MM.1S (cell line): ENCODE measurements at regions not wholly inside any gene's neighbourhood (a gene's known extent, or its start where the extent isn't known, plus 50 kb on each side); places are given as distances from the start of the nearest gene placed in this dataset.

ENCODE experiments used
- CTCF ChIP-seq: fragments of 300-600 bp; sonication (generic); IDR thresholded peaks from 2 replicates; pipeline ENCODE4 v1.5.1; 2016; ENCODE audit warnings: antibody characterized with exemption, low read length, mixed read lengths
- EZH2 ChIP-seq: fragments of 300-600 bp; sonication (generic); optimal IDR thresholded peaks from 2 replicates; pipeline ENCODE3; 2017; ENCODE audit warnings: low read depth, mild to moderate bottlenecking, antibody characterized with exemption, low read length, mixed read lengths
- EZH2phosphoT487 ChIP-seq: fragments of 300-600 bp; sonication (generic); IDR thresholded peaks from 2 replicates; pipeline ENCODE4 v1.6.1; 2018; ENCODE audit warnings: antibody characterized with exemption, low read length

- TF ChIP-seq EZH2 (no peak), CTCF (no peak), EZH2phosphoT487 (no peak)
Observed at GRCh38 chr7:41842956-41843355, 140.1 kb upstream of the INHBA start.
